GM18498 (cell line): ENCODE measurements at regions not wholly inside any gene's neighbourhood (a gene's known extent, or its start where the extent isn't known, plus 50 kb on each side); places are given as distances from the start of the nearest gene placed in this dataset.
"Not testable (repeated sequence)": the region's sequence is repeated elsewhere in the genome, so short reads cannot be mapped to it uniquely, and the experiment has no call there.

Source experiments
- ATAC-seq: cut with Tn5 transposase; IDR thresholded peaks from one replicate; pipeline ENCODE4 v1.9.1; 2021; ENCODE audit warnings: mild to moderate bottlenecking, moderate library complexity; ENCODE audit not compliant: unreplicated experiment

- ATAC-seq = not testable (repeated sequence)
Measured at GRCh38 chr10:47711428-47711827, 52.0 kb downstream of the SYT15B start.

- not testable (repeated sequence) for ATAC-seq
Measured at GRCh38 chr10:47710443-47710842, 52.9 kb downstream of the SYT15B start.

GRCh38 chr10:47705698-47706414, 57.5 kb downstream of the SYT15B start:
- peak; percentile 95 for ATAC-seq

- not testable (repeated sequence) for ATAC-seq
Measured at GRCh38 chr10:47701285-47701684, 62.1 kb downstream of the SYT15B start.

- ATAC-seq = not testable (repeated sequence)
Measured at GRCh38 chr10:47699854-47700253, 63.5 kb downstream of the SYT15B start.

- ATAC-seq = not testable (repeated sequence)
Measured at GRCh38 chr10:47696170-47696569, 67.2 kb downstream of the SYT15B start.

- not testable (repeated sequence) for ATAC-seq
Measured at GRCh38 chr10:47695149-47695548, 68.2 kb downstream of the SYT15B start.

- not testable (repeated sequence) for ATAC-seq
Measured at GRCh38 chr10:47690304-47690703, 73.1 kb downstream of the SYT15B start.

GRCh38 chr10:47683826-47684475, 79.4 kb downstream of the SYT15B start:
- not testable (repeated sequence) for ATAC-seq

GRCh38 chr10:47681638-47681990, 81.8 kb downstream of the SYT15B start:
- ATAC-seq = not testable (repeated sequence)

- ATAC-seq = not testable (repeated sequence)
Measured at GRCh38 chr10:47680848-47681637, 82.3 kb downstream of the SYT15B start.

- ATAC-seq = not testable (repeated sequence)
Measured at GRCh38 chr10:47676102-47676501, 87.3 kb downstream of the SYT15B start.

GRCh38 chr10:47675577-47675976, 87.8 kb downstream of the SYT15B start:
- ATAC-seq = not testable (repeated sequence)

GRCh38 chr10:47673128-47673527, 90.3 kb downstream of the SYT15B start:
- ATAC-seq = not testable (repeated sequence)

- ATAC-seq = not testable (repeated sequence)
Measured at GRCh38 chr10:47670857-47671256, 92.5 kb downstream of the SYT15B start.

- ATAC-seq = not testable (repeated sequence)
Measured at GRCh38 chr10:47661955-47662577, 101.3 kb downstream of the SYT15B start.

- ATAC-seq = not testable (repeated sequence)
Measured at GRCh38 chr10:47656732-47657131, 106.7 kb downstream of the SYT15B start.

GRCh38 chr10:47654161-47654560, 109.2 kb downstream of the SYT15B start:
- not testable (repeated sequence) for ATAC-seq

- ATAC-seq = not testable (repeated sequence)
Measured at GRCh38 chr10:47648594-47648993, 114.8 kb downstream of the SYT15B start.

GRCh38 chr10:47647523-47648101, 115.8 kb downstream of the SYT15B start:
- ATAC-seq = not testable (repeated sequence)
